H9 (cell line): ENCODE measurements at regions not wholly inside any gene's neighbourhood (a gene's known extent, or its start where the extent isn't known, plus 50 kb on each side); places are given as distances from the start of the nearest gene placed in this dataset.

Source experiments
- DNase-seq: peaks from one replicate; pipeline ENCODE4 v3.0.0-alpha.2; 2017
- H2AFZ ChIP-seq: one replicate; pipeline ENCODE4 v1.6.1; 2013; ENCODE audit warnings: mild to moderate bottlenecking, low read length, control low read depth, moderate library complexity
- H2AK5ac ChIP-seq: 2 replicates; pipeline ENCODE4 v1.6.1; 2013; ENCODE audit warnings: low read length, control low read depth, mixed read lengths; ENCODE audit not compliant: insufficient read length
- H2BK120ac ChIP-seq: one replicate; pipeline ENCODE4 v1.6.1; 2013; ENCODE audit warnings: low read depth, mild to moderate bottlenecking, low read length, control low read depth, inconsistent platforms; ENCODE audit not compliant: poor library complexity, severe bottlenecking
- H2BK12ac ChIP-seq: 2 replicates; pipeline ENCODE4 v1.6.1; 2013; ENCODE audit warnings: low read length, control low read depth, mixed read lengths, low read depth; ENCODE audit not compliant: insufficient read length
- H2BK15ac ChIP-seq: 2 replicates; pipeline ENCODE4 v1.6.1; 2013; ENCODE audit warnings: low read depth, low read length, control low read depth
- H2BK20ac ChIP-seq: one replicate; pipeline ENCODE4 v1.6.1; 2013; ENCODE audit warnings: low read depth, mild to moderate bottlenecking, low read length, control low read depth, inconsistent platforms; ENCODE audit not compliant: poor library complexity, severe bottlenecking
- H2BK5ac ChIP-seq: 2 replicates; pipeline ENCODE4 v1.6.1; 2013; ENCODE audit warnings: low read length, control low read depth, mixed read lengths; ENCODE audit not compliant: insufficient read length
- H3K14ac ChIP-seq: 2 replicates; pipeline ENCODE4 v1.6.1; 2013; ENCODE audit warnings: low read length, control low read depth; ENCODE audit not compliant: insufficient read depth
- H3K18ac ChIP-seq: 2 replicates; pipeline ENCODE4 v1.6.1; 2013; ENCODE audit warnings: low read depth, mild to moderate bottlenecking, mixed read lengths, low read length, control low read depth; ENCODE audit not compliant: insufficient read length
- H3K23ac ChIP-seq: 2 replicates; pipeline ENCODE4 v1.6.1; 2013; ENCODE audit warnings: low read length, control low read depth, mixed read lengths, low read depth; ENCODE audit not compliant: insufficient read length
- H3K23me2 ChIP-seq: 2 replicates; pipeline ENCODE4 v1.6.1; 2013; ENCODE audit warnings: low read depth, mild to moderate bottlenecking, mixed read lengths, low read length, control low read depth; ENCODE audit not compliant: insufficient read length, poor library complexity, severe bottlenecking
- H3K27ac ChIP-seq: 2 replicates; pipeline ENCODE4 v1.5.1; 2013; ENCODE audit warnings: low read length, control low read depth, mixed read lengths, low read depth; ENCODE audit not compliant: insufficient read length
- H3K27me3 ChIP-seq: 2 replicates; pipeline ENCODE4 v1.6.1; 2013; ENCODE audit warnings: low read length, control low read depth, inconsistent platforms; ENCODE audit not compliant: insufficient read depth
- H3K4ac ChIP-seq: 2 replicates; pipeline ENCODE4 v1.6.1; 2013; ENCODE audit warnings: low read depth, mild to moderate bottlenecking, control low read depth, inconsistent platforms, low read length, moderate library complexity
- H3K4me1 ChIP-seq: 2 replicates; pipeline ENCODE4 v1.6.1; 2013; ENCODE audit warnings: low read length, control low read depth, inconsistent platforms; ENCODE audit not compliant: insufficient read depth
- H3K4me2 ChIP-seq: 2 replicates; pipeline ENCODE4 v1.6.1; 2013; ENCODE audit warnings: low read length, control low read depth, mixed read lengths; ENCODE audit not compliant: insufficient read length, insufficient read depth
- H3K56ac ChIP-seq: 2 replicates; pipeline ENCODE4 v1.6.1; 2013; ENCODE audit warnings: low read depth, mild to moderate bottlenecking, mixed read lengths, low read length, control low read depth; ENCODE audit not compliant: insufficient read length
- H3K79me1 ChIP-seq: 2 replicates; pipeline ENCODE4 v1.6.1; 2013; ENCODE audit warnings: low read depth, mild to moderate bottlenecking, moderate library complexity, low read length, control low read depth, inconsistent platforms; ENCODE audit not compliant: insufficient read depth, poor library complexity, severe bottlenecking
- H3K79me2 ChIP-seq: 2 replicates; pipeline ENCODE4 v1.6.1; 2013; ENCODE audit warnings: low read length, control low read depth, inconsistent platforms; ENCODE audit not compliant: insufficient read depth
- H3K9ac ChIP-seq: 2 replicates; pipeline ENCODE4 v1.6.1; 2013; ENCODE audit warnings: low read length, control low read depth, mixed read lengths; ENCODE audit not compliant: insufficient read length; ENCODE audit errors: extremely low read depth
- H3K9me3 ChIP-seq: one replicate; pipeline ENCODE4 v1.6.1; 2013; ENCODE audit warnings: low read depth, low read length, inconsistent platforms; ENCODE audit not compliant: control insufficient read depth
- H3T11ph ChIP-seq: one replicate; pipeline ENCODE4 v1.6.1; 2013; ENCODE audit warnings: mild to moderate bottlenecking, low read length, control low read depth, inconsistent platforms
- H4K20me1 ChIP-seq: one replicate; pipeline ENCODE4 v1.6.1; 2013; ENCODE audit not compliant: control insufficient read depth, insufficient read length, insufficient read depth
- H4K5ac ChIP-seq: 2 replicates; pipeline ENCODE4 v1.6.1; 2013; ENCODE audit warnings: low read depth, mild to moderate bottlenecking, mixed read lengths, low read length, control low read depth; ENCODE audit not compliant: insufficient read length
- H4K8ac ChIP-seq: replicated peaks from 2 replicates; pipeline ENCODE4 v1.6.1; 2013; ENCODE audit warnings: low read length, control low read depth, mixed read lengths, low read depth; ENCODE audit not compliant: insufficient read length
- H4K91ac ChIP-seq: 2 replicates; pipeline ENCODE4 v1.6.1; 2013; ENCODE audit warnings: low read depth, mild to moderate bottlenecking, moderate library complexity, mixed read lengths, low read length, control low read depth; ENCODE audit not compliant: insufficient read length
- H3K27ac Mint-ChIP-seq, 3 experiments: 2 replicates in 2 of 3; 3 replicates in 1 of 3; pipeline ENCODE4 v1.8.0; 2020 to 2021; ENCODE audit warnings: mixed read lengths in 3 of 3, mild to moderate bottlenecking in 1 of 3, moderate library complexity in 1 of 3
- H3K27me3 Mint-ChIP-seq: 2 replicates; pipeline ENCODE4 v1.8.0; 2021; ENCODE audit warnings: low read depth, mild to moderate bottlenecking, moderate library complexity, mixed read lengths
- H3K36me3 Mint-ChIP-seq, 3 experiments: 2 replicates in 2 of 3; 3 replicates in 1 of 3; pipeline ENCODE4 v1.8.0; 2020 to 2021; ENCODE audit warnings: low read depth in 3 of 3, mixed read lengths in 3 of 3; ENCODE audit not compliant: insufficient read depth in 1 of 3
- H3K4me1 Mint-ChIP-seq, 2 experiments: 2 replicates each; pipeline ENCODE4 v1.8.0; 2020; ENCODE audit warnings: mixed read lengths in 2 of 2
- H3K4me3 Mint-ChIP-seq, 2 experiments: 2 replicates in 1 of 2; 3 replicates in 1 of 2; pipeline ENCODE4 v1.8.0; 2020 to 2021; ENCODE audit warnings: mild to moderate bottlenecking in 2 of 2, mixed read lengths in 2 of 2, moderate library complexity in 1 of 2
- H3K9me3 Mint-ChIP-seq, 2 experiments: 2 replicates in 1 of 2; 3 replicates in 1 of 2; pipeline ENCODE4 v1.8.0; 2020; ENCODE audit warnings: mild to moderate bottlenecking in 2 of 2, mixed read lengths in 2 of 2, moderate library complexity in 1 of 2
- CTCF ChIP-seq: fragments of 200-600 bp; sonication (generic); conservative IDR thresholded peaks from 3 replicates; pipeline ENCODE4 v1.8.0; 2021; ENCODE audit warnings: antibody characterized with exemption, mild to moderate bottlenecking
- WGBS: extraction: QIAGEN DNeasy Blood & Tissue Kit; methylation state at CpG from one replicate; pipeline ENCODE4 v1.1.7; 2013; ENCODE audit warnings: missing lambda C conversion rate, low lambda C conversion rate, mixed read lengths; ENCODE audit not compliant: insufficient read length; ENCODE audit errors: extremely low coverage; 5-methylcytosine and 5-hydroxymethylcytosine counted together

- Histone ChIP-seq H3K27ac (no peak overlapping the region), H3K4ac (no peak overlapping the region), H4K5ac (no peak overlapping the region), H3K23me2 (no peaks in the 10 kb centered on the region), H4K91ac (no peak overlapping the region), H3K9me3 (no peaks in the 10 kb centered on the region), H3K9ac (no peak overlapping the region), H3K14ac (no peak overlapping the region), H4K20me1 (no peaks in the 10 kb centered on the region), H2BK15ac (no peak overlapping the region), H3K27me3 (no peaks in the 10 kb centered on the region), H3K4me2 (no peak overlapping the region), H4K8ac (no peak overlapping the region), H3K4me1 (no peaks in the 10 kb centered on the region), H2AFZ (no peak overlapping the region), H2AK5ac (no peak overlapping the region), H3K23ac (no peak overlapping the region), H2BK20ac (no peak overlapping the region), H3T11ph (no peak overlapping the region), H3K79me2 (no peaks in the 10 kb centered on the region), H3K56ac (no peak overlapping the region), H3K18ac (no peak overlapping the region), H2BK5ac (no peak overlapping the region), H2BK120ac (no peak overlapping the region), H3K79me1 (no peaks in the 10 kb centered on the region), H2BK12ac (no peak overlapping the region)
- no peak for DNase-seq
- Mint-ChIP-seq H3K27me3 (no peaks in the 10 kb centered on the region), H3K9me3 (no peaks in the 10 kb centered on the region), H3K4me1 (peaks cover 3 to 7% of the 10 kb centered on the region in 2 experiments), H3K27ac (no peak overlapping the region), H3K36me3 (peaks cover 0 to 11% (median 2%) of the 10 kb centered on the region in 3 experiments; a peak in 5 of 7 replicates), H3K4me3 (no peak overlapping the region)
- no CpG with 5 or more reads among the region's 2 CpGs for WGBS
- no peak for TF ChIP-seq CTCF
Observed at GRCh38 chr3:159898147-159898546, 90.5 kb upstream of the IL12A start.
